Transverse colon (tissue), 3 donors: ENCODE measurements at regions not wholly inside any gene's neighbourhood (a gene's known extent, or its start where the extent isn't known, plus 50 kb on each side); places are given as distances from the start of the nearest gene placed in this dataset.

Experiments
- POLR2A ChIP-seq: fragments of 450-650 bp; IDR thresholded peaks from one replicate; pipeline ENCODE4 v1.6.1; 2016; ENCODE audit warnings: antibody characterized with exemption, mild to moderate bottlenecking, moderate library complexity
- TF ChIP-seq, protein P1 (sequence below), 5 experiments: fragments of 200-600 bp in 3 of 5; fragments of 450-650 bp in 2 of 5; sonication (generic) in 3 of 5; IDR thresholded peaks; 1 replicate in 2 of 5; 2 replicates in 3 of 5; pipeline ENCODE4 v1.5.1; 2016 to 2017; ENCODE audit warnings: antibody characterized with exemption in 5 of 5, inconsistent platforms in 3 of 5, mild to moderate bottlenecking in 2 of 5, moderate library complexity in 1 of 5

DNA sequence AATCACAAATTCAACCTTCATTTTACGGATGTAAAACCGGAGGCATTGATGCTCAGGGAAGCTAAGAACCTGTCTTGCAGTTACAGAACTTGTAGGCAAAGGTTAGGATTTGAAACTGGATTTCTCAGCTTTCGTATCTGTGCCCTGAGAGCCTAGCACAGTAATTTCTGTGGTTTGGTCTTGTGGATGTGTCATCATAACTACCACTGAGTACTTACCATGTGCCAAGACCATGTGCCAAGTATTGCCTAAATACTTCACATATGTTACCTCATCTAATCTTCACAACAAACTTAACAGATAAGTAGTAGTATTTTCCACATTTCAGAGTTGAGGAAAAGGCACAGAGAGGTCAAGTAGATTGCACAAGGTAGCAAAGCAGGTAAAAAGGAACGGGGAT lies 140.7 kb downstream of the NXPE2 start:
- no peak for TF ChIP-seq POLR2A
- TF ChIP-seq, protein P1, sequence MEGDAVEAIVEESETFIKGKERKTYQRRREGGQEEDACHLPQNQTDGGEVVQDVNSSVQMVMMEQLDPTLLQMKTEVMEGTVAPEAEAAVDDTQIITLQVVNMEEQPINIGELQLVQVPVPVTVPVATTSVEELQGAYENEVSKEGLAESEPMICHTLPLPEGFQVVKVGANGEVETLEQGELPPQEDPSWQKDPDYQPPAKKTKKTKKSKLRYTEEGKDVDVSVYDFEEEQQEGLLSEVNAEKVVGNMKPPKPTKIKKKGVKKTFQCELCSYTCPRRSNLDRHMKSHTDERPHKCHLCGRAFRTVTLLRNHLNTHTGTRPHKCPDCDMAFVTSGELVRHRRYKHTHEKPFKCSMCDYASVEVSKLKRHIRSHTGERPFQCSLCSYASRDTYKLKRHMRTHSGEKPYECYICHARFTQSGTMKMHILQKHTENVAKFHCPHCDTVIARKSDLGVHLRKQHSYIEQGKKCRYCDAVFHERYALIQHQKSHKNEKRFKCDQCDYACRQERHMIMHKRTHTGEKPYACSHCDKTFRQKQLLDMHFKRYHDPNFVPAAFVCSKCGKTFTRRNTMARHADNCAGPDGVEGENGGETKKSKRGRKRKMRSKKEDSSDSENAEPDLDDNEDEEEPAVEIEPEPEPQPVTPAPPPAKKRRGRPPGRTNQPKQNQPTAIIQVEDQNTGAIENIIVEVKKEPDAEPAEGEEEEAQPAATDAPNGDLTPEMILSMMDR (IDR thresholded peaks at IDR 0.05) = no peak
